Effector memory CD8-positive, alpha-beta T cell (primary cell): ENCODE measurements at regions not wholly inside any gene's neighbourhood (a gene's known extent, or its start where the extent isn't known, plus 50 kb on each side); places are given as distances from the start of the nearest gene placed in this dataset.

ENCODE experiments used
- ATAC-seq: fragments of 150-1000 bp; cut with Tn5 transposase; replicated peaks from 2 replicates; pipeline ENCODE4 v1.10.0; 2021; ENCODE audit warnings: mild to moderate bottlenecking, moderate library complexity
- DNase-seq, 3 experiments: peaks; one replicate each; pipeline ENCODE4 v3.0.0; 2021
- H3K27ac Mint-ChIP-seq, 2 donors: one replicate each; pipeline ENCODE4 v1.8.0; 2022; ENCODE audit warnings: mild to moderate bottlenecking in 2 of 2, mixed read lengths in 2 of 2, moderate library complexity in 2 of 2
- H3K27me3 Mint-ChIP-seq, 2 donors: one replicate each; pipeline ENCODE4 v1.8.0; 2022; ENCODE audit warnings: mixed read lengths in 2 of 2
- H3K36me3 Mint-ChIP-seq: one replicate; pipeline ENCODE4 v1.8.0; 2022; ENCODE audit warnings: mild to moderate bottlenecking, moderate library complexity, mixed read lengths; ENCODE audit not compliant: insufficient read depth
- H3K4me1 Mint-ChIP-seq, 2 donors: one replicate each; pipeline ENCODE4 v1.8.0; 2022; ENCODE audit warnings: low read depth in 2 of 2, mixed read lengths in 2 of 2
- H3K4me3 Mint-ChIP-seq, 2 donors: one replicate each; pipeline ENCODE4 v1.8.0; 2022; ENCODE audit warnings: mild to moderate bottlenecking in 2 of 2, mixed read lengths in 2 of 2, moderate library complexity in 2 of 2
- H3K9me3 Mint-ChIP-seq, 2 donors: one replicate each; pipeline ENCODE4 v1.8.0; 2022; ENCODE audit warnings: mixed read lengths in 2 of 2

DNA sequence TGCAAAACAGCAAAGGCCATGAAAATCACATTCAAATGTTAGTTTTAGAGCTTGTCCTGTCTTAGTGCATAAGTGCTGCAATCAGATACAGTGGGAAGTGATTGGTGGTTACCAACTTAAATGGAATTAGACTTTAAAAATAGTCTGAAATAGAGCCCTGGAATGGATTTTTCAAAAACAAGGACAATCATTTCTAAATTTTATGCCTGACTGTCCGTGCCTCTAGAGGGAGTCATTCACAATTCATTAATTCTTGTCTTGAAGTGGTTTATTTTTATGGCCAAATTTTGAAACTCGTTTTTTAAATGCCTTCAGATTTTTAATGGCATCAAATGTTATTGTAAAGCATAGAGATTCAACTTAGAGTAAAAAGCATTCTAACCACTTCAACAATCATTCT is 561.8 kb upstream of the DAB2 start:
- H3K27me3 Mint-ChIP-seq = no peaks in the 10 kb centered on the region
- no peak for DNase-seq

DNA sequence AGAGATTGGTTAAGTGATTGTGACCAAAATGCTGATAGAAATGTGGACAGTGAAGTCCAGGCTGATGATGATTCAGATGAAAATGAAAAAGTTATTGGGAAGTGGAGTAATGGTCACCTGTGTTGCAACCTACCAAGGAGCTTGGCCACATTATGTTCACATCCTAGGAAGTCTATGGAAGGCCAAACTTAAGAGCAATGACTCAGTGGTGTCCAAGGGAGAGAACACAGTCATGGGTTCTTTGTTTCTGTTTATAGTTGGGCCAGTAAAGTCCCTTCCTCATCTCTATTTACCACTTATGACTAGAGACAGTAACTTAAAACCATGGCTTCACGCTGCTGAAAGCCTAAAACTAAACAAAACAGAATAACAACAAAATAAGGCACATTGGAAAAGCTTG is 555.3 kb upstream of the DAB2 start:
- Mint-ChIP-seq H3K9me3 (no peaks in the 10 kb centered on the region), H3K27ac (no peak overlapping the region), H3K4me1 (no peaks in the 10 kb centered on the region), H3K4me3 (no peak overlapping the region), H3K36me3 (no peaks in the 10 kb centered on the region), H3K27me3 (no peaks in the 10 kb centered on the region)
- DNase-seq (no peak), ATAC-seq (no peak)

More for the DNA sequence above, 561.8 kb upstream of the DAB2 start:
- Mint-ChIP-seq H3K4me1 (no peaks in the 10 kb centered on the region), H3K4me3 (no peak overlapping the region), H3K9me3 (no peaks in the 10 kb centered on the region), H3K27ac (no peak overlapping the region), H3K36me3 (no peaks in the 10 kb centered on the region)
- no peak for ATAC-seq

DNA sequence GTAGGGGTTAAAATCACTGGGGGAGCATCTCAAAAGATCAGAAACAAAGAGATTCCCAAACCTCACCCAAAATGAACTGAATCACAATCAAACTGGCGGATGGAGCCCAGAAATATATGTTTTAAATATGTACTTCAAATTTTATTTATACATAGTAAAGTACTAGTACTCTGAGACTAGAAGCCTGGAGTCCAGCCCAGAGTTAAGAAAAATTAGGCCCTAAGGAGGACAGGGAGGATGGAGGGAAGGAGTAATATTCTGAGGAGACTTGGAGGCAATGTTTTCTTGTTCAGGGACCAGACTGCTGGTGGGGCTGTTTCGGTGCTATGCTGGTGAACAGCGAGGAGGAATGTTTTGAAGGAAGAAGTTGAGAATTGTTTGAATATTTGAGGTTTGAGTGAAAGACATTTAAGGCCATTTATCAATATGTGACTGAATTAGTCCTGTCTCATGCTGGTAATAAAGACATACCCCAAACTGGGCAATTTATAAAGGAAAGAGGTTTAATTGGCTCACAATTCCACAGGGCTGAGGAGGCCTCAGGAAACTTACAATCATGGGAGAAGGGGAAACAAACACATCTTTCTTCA is 552.4 kb upstream of the DAB2 start:
- no peak for DNase-seq

DNA sequence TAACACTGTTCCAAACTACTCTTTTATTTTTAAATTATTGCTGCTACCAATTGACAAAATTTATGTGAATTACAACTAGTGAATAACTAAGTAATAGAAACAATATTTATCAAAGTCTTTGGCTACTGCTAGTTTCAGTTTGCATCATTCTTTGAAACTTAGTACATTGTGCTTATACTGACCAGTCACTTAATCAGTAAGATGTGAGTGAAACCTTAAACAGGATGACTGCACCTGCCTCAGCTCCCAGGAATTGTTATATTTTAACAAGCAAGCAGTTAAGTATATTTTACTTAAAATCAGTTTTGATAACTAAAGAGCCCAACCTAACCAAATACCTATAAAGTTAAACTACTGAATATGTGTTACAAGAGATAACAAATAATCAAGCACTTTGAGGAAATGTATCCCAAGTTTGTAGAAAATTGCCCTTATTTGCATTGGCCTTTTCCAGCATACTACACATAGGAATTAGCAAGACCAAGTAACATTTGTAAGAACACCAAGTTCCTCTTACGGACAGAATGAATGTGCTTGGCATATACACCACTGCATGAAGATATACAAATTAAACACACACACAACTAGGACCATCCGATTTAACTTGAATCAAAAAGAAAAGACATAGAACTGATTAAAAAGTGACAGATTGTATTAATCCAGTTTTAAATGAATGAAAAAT is 545.5 kb upstream of the DAB2 start:
- ATAC-seq (no peak), DNase-seq (no peak)
- no peak overlapping the region for H3K4me3 Mint-ChIP-seq
- H3K36me3 Mint-ChIP-seq = no peaks in the 10 kb centered on the region
- no peaks in the 10 kb centered on the region for H3K9me3 Mint-ChIP-seq
- no peaks in the 10 kb centered on the region for H3K27me3 Mint-ChIP-seq
- no peak overlapping the region for H3K27ac Mint-ChIP-seq
- no peaks in the 10 kb centered on the region for H3K4me1 Mint-ChIP-seq

More for the DNA sequence above, 552.4 kb upstream of the DAB2 start:
- Mint-ChIP-seq H3K27ac (no peak overlapping the region), H3K4me3 (no peak overlapping the region), H3K9me3 (no peaks in the 10 kb centered on the region), H3K36me3 (no peaks in the 10 kb centered on the region), H3K27me3 (no peaks in the 10 kb centered on the region), H3K4me1 (no peaks in the 10 kb centered on the region)
- no peak for ATAC-seq

DNA sequence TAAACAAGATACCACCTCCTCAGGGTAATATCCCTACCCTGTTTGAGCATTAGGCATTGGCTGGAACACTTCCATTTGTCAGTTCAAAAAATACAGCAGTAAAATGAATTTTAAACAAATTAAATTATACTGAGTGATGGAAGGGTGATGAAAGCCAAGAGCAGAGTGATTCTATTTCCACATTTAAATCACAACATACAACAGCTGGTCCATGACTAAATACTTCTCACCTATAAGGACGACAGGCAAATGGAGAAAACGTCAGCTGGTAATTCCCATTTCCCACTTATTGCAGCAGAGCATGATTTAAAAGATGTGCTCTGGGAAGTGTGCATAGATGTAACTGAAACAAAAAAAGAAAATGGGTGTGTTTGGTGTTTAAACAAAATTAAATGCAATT is 543.6 kb upstream of the DAB2 start:
- Mint-ChIP-seq H3K27ac (no peak overlapping the region), H3K4me1 (no peaks in the 10 kb centered on the region), H3K9me3 (no peaks in the 10 kb centered on the region), H3K36me3 (no peaks in the 10 kb centered on the region), H3K27me3 (no peaks in the 10 kb centered on the region), H3K4me3 (no peak overlapping the region)
- no peak for DNase-seq
- no peak for ATAC-seq

DNA sequence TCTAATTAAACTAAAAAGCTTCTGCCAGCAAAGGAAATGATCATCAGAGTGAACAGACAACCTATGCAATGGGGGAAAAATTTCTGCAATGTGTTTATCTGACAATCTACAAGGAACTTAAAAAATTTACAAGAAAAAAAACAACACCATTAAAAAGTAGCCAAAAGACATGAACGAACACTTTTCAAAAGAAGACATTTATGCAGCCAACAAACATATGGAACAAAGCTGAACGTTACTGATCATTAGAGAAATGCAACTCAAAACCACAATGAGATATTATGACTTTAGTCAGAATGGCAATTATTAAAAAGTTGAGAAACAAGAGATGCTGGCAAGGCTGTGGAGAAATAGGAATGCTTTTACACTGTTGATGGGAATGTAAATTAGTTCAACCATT is 530.4 kb upstream of the DAB2 start:
- no peak overlapping the region for H3K4me3 Mint-ChIP-seq
- no peaks in the 10 kb centered on the region for H3K27me3 Mint-ChIP-seq
- DNase-seq (no peak), ATAC-seq (no peak)
- no peaks in the 10 kb centered on the region for H3K9me3 Mint-ChIP-seq
- no peaks in the 10 kb centered on the region for H3K36me3 Mint-ChIP-seq
- no peak overlapping the region for H3K27ac Mint-ChIP-seq
- H3K4me1 Mint-ChIP-seq = no peaks in the 10 kb centered on the region

DNA sequence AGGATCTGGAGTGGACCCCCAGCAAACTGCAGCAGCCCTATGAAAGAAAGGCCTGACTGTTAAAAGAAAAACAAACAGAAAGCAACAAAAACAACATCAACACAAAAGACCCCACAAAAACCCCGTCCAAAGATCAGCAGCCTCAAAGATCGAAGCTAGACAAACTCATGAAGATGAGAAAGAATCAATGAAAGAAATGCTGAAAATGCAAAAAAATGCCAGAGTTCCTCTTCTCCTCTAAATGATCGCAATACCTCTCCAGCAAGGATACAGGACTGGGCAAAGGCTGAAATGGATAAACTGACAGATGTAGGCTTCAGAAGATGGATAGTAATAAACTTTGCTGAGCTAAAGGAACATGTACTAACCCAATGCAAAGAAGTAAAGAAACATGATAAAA is 526.3 kb upstream of the DAB2 start:
- no peaks in the 10 kb centered on the region for H3K36me3 Mint-ChIP-seq
- no peak for ATAC-seq
- peaks cover 2 to 3% of the 10 kb centered on the region in 2 donors for H3K4me1 Mint-ChIP-seq
- no peak overlapping the region for H3K27ac Mint-ChIP-seq
- no peaks in the 10 kb centered on the region for H3K9me3 Mint-ChIP-seq
- H3K4me3 Mint-ChIP-seq = no peak overlapping the region
- no peaks in the 10 kb centered on the region for H3K27me3 Mint-ChIP-seq
- no peak for DNase-seq

DNA sequence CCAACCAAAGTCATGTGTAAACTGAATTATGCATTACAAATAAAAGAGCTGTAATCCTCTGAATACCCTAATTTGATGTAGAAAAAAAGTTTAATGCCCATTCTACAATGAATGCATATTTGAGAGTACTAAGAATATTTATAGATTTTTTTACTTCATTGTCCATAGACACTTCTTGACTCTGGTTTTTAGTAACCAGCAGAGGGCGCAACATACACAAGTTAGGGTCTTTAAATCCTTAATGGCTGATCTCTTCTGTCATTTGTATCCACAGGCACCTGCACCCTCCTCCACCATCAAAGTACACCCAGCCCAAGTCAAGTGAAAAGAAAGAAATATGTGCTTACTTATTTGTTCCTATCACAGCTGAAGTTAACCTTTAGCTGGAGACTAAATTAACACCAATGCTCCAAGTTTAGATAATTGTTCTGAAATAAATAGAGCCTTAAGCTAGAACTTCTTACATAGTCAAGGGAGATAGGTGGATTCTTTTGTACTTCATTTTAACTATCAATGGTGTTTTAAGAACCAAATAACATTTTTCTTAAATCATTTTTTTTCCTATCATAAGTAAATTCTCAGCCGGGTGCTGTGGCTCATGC is 524.2 kb upstream of the DAB2 start:
- H3K4me3 Mint-ChIP-seq = no peak overlapping the region
- no peaks in the 10 kb centered on the region for H3K36me3 Mint-ChIP-seq
- H3K4me1 Mint-ChIP-seq = peaks cover 2 to 3% of the 10 kb centered on the region in 2 donors
- H3K27ac Mint-ChIP-seq = no peak overlapping the region
- H3K9me3 Mint-ChIP-seq = no peaks in the 10 kb centered on the region
- H3K27me3 Mint-ChIP-seq = no peaks in the 10 kb centered on the region
- peak; percentile 99 for ATAC-seq
- peak; percentile 58 to 70 (median 65) for DNase-seq

DNA sequence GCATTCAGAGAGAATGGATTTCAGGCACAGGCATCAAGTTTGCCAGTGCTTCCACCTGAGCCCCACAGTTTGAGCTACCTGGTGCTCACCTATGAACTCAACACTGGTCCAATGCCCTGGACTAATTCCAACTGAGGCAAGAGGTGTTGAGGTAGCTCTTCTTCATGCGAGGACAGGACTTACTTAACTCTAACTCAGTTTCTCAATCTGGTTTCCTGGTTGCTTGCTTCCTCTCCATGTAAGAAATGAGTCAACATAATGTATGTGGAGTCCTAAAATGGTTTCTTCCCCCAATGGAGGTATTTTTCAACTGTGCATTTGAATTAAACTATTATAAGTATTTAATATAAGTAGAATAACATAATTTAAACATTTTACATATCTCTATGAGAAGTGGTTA is 523.6 kb upstream of the DAB2 start:
- ATAC-seq = no peak
- Mint-ChIP-seq H3K27ac (no peak overlapping the region), H3K4me3 (no peak overlapping the region), H3K27me3 (no peaks in the 10 kb centered on the region), H3K36me3 (no peaks in the 10 kb centered on the region), H3K9me3 (no peaks in the 10 kb centered on the region), H3K4me1 (peaks cover 2 to 3% of the 10 kb centered on the region in 2 donors)
- DNase-seq = no peak

DNA sequence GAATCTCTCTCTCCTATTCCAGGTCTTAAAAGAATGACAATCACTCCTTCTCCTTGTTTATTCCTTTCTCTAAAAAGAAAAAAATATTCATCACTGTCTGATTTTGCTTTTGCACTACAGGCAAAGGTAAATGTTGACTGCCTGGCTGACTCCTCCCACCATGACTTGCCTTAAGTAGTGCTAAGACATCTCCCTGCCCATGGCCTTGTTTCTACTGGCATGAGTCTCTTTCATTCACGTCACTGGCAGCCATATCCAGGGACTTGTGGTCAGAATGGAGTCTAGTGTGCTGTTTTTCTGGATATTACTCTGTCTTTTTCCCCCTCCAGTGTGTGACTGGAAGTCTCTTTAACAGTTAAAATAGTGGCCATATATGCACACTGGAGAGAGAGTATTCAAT is 522.9 kb upstream of the DAB2 start:
- H3K36me3 Mint-ChIP-seq = no peaks in the 10 kb centered on the region
- H3K27me3 Mint-ChIP-seq = no peaks in the 10 kb centered on the region
- H3K4me1 Mint-ChIP-seq = peaks cover 2 to 3% of the 10 kb centered on the region in 2 donors
- no peak overlapping the region for H3K4me3 Mint-ChIP-seq
- DNase-seq = no peak
- H3K9me3 Mint-ChIP-seq = no peaks in the 10 kb centered on the region
- ATAC-seq = no peak
- no peak overlapping the region for H3K27ac Mint-ChIP-seq

DNA sequence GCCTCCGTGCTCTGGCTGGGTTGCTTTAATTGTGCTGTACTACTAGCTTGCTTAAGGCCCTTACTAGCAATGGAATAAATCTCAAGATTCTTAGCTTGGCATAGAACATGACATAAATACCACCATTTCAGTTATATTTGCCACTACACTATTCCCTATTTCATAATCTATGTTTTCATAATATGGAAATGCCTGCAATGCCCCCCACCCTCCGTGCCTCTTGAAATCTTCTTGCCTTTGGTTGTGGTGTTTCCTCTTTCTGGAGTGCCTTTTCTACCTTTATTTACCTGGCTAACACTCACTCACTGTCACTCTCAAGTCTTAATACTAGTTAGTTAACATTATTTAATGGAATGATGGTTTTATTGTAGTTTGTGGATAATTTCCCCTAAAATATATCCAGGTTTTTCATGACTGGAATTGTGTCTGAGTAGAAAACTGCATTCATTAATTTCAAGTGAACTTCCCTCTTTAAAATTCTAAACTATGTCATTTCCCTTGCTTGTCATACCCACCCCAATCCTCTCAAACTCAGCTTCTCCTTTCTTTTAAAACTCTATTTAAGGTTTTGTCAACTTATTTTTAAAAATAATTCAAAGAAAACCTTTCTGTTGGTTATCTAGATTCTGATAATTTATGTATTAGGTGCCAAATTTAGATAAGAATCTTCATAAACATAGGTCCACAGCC is 521.7 kb upstream of the DAB2 start:
- H3K36me3 Mint-ChIP-seq = no peaks in the 10 kb centered on the region
- no peaks in the 10 kb centered on the region for H3K27me3 Mint-ChIP-seq
- H3K27ac Mint-ChIP-seq = no peak overlapping the region
- no peak overlapping the region for H3K4me3 Mint-ChIP-seq
- no peak for ATAC-seq
- H3K9me3 Mint-ChIP-seq = no peaks in the 10 kb centered on the region
- peaks cover 2 to 3% of the 10 kb centered on the region in 2 donors for H3K4me1 Mint-ChIP-seq
- DNase-seq = no peak

DNA sequence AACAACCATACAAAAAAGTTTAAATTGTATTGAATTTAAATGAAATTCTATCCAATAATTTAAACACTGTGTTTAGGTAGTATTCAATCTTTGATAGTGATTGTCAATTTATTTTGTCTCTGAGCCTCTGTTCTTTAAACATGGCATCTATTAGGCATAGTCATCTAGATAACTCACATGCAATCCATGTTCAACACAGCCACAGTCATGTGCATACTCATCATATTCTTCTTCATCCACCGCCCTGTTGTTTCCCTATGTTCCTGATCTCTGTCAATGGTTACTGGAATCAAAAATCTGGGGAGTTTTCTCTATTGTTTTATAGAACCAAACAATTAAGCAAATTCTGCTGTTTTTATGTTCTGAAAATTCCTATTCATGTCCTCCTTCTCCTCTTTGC is 521.1 kb upstream of the DAB2 start:
- H3K9me3 Mint-ChIP-seq = no peaks in the 10 kb centered on the region

DNA sequence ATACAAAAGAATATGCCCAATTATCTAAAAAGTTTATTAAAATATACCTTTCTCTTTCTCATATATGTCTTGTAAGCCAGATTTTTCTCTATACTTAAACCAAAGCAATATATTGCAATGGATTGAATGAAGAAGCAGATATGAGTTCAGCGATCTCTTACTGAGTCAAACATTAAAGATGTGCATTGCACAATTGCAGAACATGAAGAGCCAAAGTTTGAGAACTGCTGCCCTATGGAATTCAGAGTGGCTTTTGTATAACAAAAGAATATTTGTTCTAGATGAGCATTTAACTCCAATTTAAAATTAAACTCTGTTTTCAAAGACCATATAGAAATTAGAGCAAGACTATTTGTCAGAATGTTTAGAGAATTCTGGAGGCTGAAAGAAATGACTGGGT is 519.0 kb upstream of the DAB2 start:
- no peaks in the 10 kb centered on the region for H3K36me3 Mint-ChIP-seq
- H3K27ac Mint-ChIP-seq = no peak overlapping the region
- H3K27me3 Mint-ChIP-seq = no peaks in the 10 kb centered on the region
- H3K9me3 Mint-ChIP-seq = no peaks in the 10 kb centered on the region
- no peak overlapping the region for H3K4me3 Mint-ChIP-seq
- DNase-seq (no peak), ATAC-seq (no peak)
- no peaks in the 10 kb centered on the region for H3K4me1 Mint-ChIP-seq

More for the DNA sequence above, 521.1 kb upstream of the DAB2 start:
- peaks cover 2 to 3% of the 10 kb centered on the region in 2 donors for H3K4me1 Mint-ChIP-seq
- H3K36me3 Mint-ChIP-seq = no peaks in the 10 kb centered on the region
- H3K27me3 Mint-ChIP-seq = no peaks in the 10 kb centered on the region
- H3K4me3 Mint-ChIP-seq = no peak overlapping the region
- DNase-seq (no peak), ATAC-seq (no peak)
- H3K27ac Mint-ChIP-seq = no peak overlapping the region

DNA sequence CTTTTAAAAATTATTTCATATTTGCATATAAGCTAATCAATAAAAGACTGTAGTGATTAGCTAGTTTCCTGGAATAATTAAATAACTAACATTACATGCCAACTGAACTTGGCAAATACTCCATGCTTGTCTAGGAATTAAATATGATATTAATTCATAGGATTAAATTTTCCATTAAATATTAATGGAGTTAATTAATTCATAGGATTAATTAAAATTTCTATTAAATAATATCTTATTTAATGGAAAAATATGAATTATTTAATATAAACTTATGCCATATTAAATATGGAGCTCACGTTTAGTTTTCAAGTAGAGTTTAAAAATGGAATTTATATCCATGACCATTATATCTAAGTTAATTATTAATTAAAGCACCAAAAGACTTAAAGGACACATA is 517.8 kb upstream of the DAB2 start:
- ATAC-seq (no peak), DNase-seq (no peak)
- Mint-ChIP-seq H3K9me3 (no peaks in the 10 kb centered on the region), H3K4me3 (no peak overlapping the region), H3K4me1 (no peaks in the 10 kb centered on the region), H3K27me3 (peaks cover 0 to 7% of the 10 kb centered on the region in 2 donors), H3K27ac (no peak overlapping the region), H3K36me3 (no peaks in the 10 kb centered on the region)
